ENCODE measurements at regions not wholly inside any gene's neighbourhood (a gene's known extent, or its start where the extent isn't known, plus 50 kb on each side); places are given as distances from the start of the nearest gene placed in this dataset.

DNA sequence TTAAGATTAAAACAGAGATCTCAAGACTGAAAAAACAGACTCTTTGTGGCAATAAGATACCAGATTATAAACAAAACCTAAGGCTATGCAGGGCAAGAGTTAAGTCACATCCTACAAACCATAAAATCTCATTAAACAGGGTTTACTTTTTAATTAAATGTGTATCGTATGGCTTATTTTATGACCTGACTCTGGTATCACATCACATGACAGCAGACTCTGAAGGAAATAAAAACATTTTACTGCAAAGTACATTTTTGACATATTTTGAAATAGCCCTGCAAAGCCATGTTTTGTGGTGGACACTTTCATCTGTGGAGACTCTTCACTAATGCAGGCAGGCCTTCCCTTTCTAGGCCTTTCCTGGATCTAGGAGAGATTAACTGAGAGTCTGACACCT lies 327.6 kb upstream of the CLEC14A start:
- no peak for TF ChIP-seq ZFP30 (CRISPR knock-in tag; IDR thresholded peaks at IDR 0.05)
- no peak for TF ChIP-seq CSDC2 (CRISPR knock-in tag; IDR thresholded peaks at IDR 0.05)
- no peak for TF ChIP-seq ISL1 (CRISPR knock-in tag; IDR thresholded peaks at IDR 0.05)
- no peak for TF ChIP-seq ZC3H10 (CRISPR knock-in tag; IDR thresholded peaks at IDR 0.05)
- no peak for TF ChIP-seq ARNTL (CRISPR knock-in tag; IDR thresholded peaks at IDR 0.05; ENCODE audit: borderline replicate concordance, low read depth)
- no peak for TF ChIP-seq ZFP3 (CRISPR knock-in tag; IDR thresholded peaks at IDR 0.05)
- no peak for TF ChIP-seq TCF4 (CRISPR knock-in tag; IDR thresholded peaks at IDR 0.05; ENCODE audit: borderline replicate concordance)
- TF ChIP-seq BACH2 (CRISPR knock-in tag; IDR thresholded peaks at IDR 0.05; ENCODE audit: borderline replicate concordance) = no peak
- TF ChIP-seq CSRNP3 (CRISPR knock-in tag; IDR thresholded peaks at IDR 0.05) = no peak

Measured in SK-N-SH treated with all-trans-retinoic acid at 6 μM for 48 hours (cell line).